ENCODE measurements at regions not wholly inside any gene's neighbourhood (a gene's known extent, or its start where the extent isn't known, plus 50 kb on each side); places are given as distances from the start of the nearest gene placed in this dataset.

GRCh38 chr6:113449051-113449450 lies 408.1 kb upstream of the MARCKS start:
- Mint-ChIP-seq H3K4me3 (no peak overlapping the region), H3K27me3 (ENCODE audit: low read depth) (no peaks in the 10 kb centered on the region), H3K9me3 (peaks cover 3% of the 10 kb centered on the region), H3K36me3 (ENCODE audit: low read depth) (no peaks in the 10 kb centered on the region), H3K4me1 (ENCODE audit: low read depth) (peaks cover 2% of the 10 kb centered on the region), H3K27ac (no peak overlapping the region)
- no peak for DNase-seq
- CTCF ChIA-PET = no interaction called here
- intact Hi-C loops (cut with micrococcal nuclease) = no loop called here

GRCh38 chr6:113450061-113450465 lies 407.1 kb upstream of the MARCKS start:
- no peak for DNase-seq
- intact Hi-C loops (cut with micrococcal nuclease) = no loop called here
- H3K27me3 Mint-ChIP-seq (ENCODE audit: low read depth) = no peaks in the 10 kb centered on the region
- H3K4me3 Mint-ChIP-seq = no peak overlapping the region
- CTCF ChIA-PET = interaction anchor here (0.6 kb wide), 1 partner anchor 1412 kb away, joined by 3 read pairs; no protein-coding TSS in a partner anchor
- H3K4me1 Mint-ChIP-seq (ENCODE audit: low read depth) = peaks cover 2% of the 10 kb centered on the region
- no peaks in the 10 kb centered on the region for H3K36me3 Mint-ChIP-seq (ENCODE audit: low read depth)
- no peak overlapping the region for H3K27ac Mint-ChIP-seq
- peaks cover 3% of the 10 kb centered on the region for H3K9me3 Mint-ChIP-seq

- peaks cover 2% of the 10 kb centered on the region for H3K4me1 Mint-ChIP-seq (ENCODE audit: low read depth)
- CTCF ChIA-PET = interaction anchor here (0.5 kb wide), 1 partner anchor 315 kb away, joined by 3 read pairs; no protein-coding TSS in a partner anchor
- H3K36me3 Mint-ChIP-seq (ENCODE audit: low read depth) = no peaks in the 10 kb centered on the region
- H3K4me3 Mint-ChIP-seq = no peak overlapping the region
- intact Hi-C loops (cut with micrococcal nuclease) = no loop called here
- no peak for DNase-seq
- H3K9me3 Mint-ChIP-seq = peaks cover 3% of the 10 kb centered on the region
- no peak overlapping the region for H3K27ac Mint-ChIP-seq
- no peaks in the 10 kb centered on the region for H3K27me3 Mint-ChIP-seq (ENCODE audit: low read depth)
These were observed 406.1 kb upstream of the MARCKS start for GRCh38 chr6:113451049-113451448.

DNA sequence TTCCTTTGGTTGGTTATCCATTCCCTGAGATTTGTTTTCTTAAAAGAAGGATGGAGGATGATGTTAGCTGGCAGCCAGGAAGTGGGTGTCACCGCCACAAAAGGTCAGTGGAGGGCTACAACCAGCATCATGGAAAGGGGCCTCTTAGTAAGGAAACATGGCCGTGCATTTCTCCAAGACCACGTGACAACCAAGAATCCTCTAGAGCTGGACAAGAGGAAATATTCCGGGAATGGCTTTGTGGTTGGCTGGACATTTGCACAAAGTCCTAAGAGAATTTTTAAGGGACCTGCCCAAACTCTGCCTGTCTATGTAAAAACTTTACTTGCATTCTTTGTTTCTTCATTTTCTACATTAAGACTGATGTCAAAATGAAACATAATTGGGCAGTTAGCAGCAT lies 399.9 kb upstream of the MARCKS start:
- no peak overlapping the region for H3K27ac Mint-ChIP-seq
- intact Hi-C loops (cut with micrococcal nuclease) = no loop called here
- CTCF ChIA-PET = no interaction called here

GRCh38 chr6:113457751-113458150 lies 399.4 kb upstream of the MARCKS start:
- CTCF ChIA-PET = no interaction called here
- Mint-ChIP-seq H3K27me3 (ENCODE audit: low read depth) (no peaks in the 10 kb centered on the region), H3K9me3 (no peaks in the 10 kb centered on the region), H3K36me3 (ENCODE audit: low read depth) (no peaks in the 10 kb centered on the region), H3K27ac (no peak overlapping the region), H3K4me3 (no peak overlapping the region), H3K4me1 (ENCODE audit: low read depth) (no peaks in the 10 kb centered on the region)
- no peak for DNase-seq
- intact Hi-C loops (cut with micrococcal nuclease) = no loop called here

More for the DNA sequence above, 399.9 kb upstream of the MARCKS start:
- Mint-ChIP-seq H3K9me3 (no peaks in the 10 kb centered on the region), H3K4me1 (ENCODE audit: low read depth) (no peaks in the 10 kb centered on the region), H3K36me3 (ENCODE audit: low read depth) (no peaks in the 10 kb centered on the region), H3K27me3 (ENCODE audit: low read depth) (no peaks in the 10 kb centered on the region), H3K4me3 (no peak overlapping the region)
- no peak for DNase-seq

DNA sequence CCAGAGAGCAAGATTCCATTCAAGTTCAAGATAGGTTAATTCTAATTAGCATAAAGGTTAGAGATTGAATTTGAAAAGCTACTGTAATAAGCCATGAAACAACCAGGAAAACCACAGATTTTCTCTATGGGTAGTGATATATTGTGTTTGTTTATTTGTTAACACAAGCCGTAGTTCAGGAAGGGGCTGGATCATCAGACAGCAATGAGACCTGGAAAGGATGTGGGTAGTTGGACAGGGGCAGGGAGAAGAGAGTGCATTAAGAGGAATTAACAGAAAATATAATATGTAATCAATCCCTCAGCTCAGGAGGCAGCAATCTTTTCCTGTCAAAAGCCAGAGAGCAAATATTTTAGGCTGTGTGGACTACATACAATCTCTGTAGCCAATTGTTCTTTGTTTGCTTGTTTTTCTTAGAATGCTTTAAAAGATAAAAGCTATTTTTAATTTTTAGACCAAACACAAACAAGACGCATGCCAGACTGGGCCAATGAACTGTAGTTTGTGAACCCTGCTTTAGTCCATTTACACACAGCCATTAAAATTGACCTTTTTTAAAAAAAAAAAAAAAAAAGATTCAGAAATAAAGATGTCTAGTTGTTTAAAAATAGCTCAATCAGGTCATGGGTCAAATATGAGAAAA lies 398.7 kb upstream of the MARCKS start:
- CTCF ChIA-PET = no interaction called here
- Mint-ChIP-seq H3K4me3 (no peak overlapping the region), H3K27me3 (ENCODE audit: low read depth) (no peaks in the 10 kb centered on the region), H3K9me3 (no peaks in the 10 kb centered on the region), H3K4me1 (ENCODE audit: low read depth) (no peaks in the 10 kb centered on the region), H3K27ac (no peak overlapping the region), H3K36me3 (ENCODE audit: low read depth) (no peaks in the 10 kb centered on the region)
- intact Hi-C loops (cut with micrococcal nuclease) = no loop called here
- no peak for DNase-seq

DNA sequence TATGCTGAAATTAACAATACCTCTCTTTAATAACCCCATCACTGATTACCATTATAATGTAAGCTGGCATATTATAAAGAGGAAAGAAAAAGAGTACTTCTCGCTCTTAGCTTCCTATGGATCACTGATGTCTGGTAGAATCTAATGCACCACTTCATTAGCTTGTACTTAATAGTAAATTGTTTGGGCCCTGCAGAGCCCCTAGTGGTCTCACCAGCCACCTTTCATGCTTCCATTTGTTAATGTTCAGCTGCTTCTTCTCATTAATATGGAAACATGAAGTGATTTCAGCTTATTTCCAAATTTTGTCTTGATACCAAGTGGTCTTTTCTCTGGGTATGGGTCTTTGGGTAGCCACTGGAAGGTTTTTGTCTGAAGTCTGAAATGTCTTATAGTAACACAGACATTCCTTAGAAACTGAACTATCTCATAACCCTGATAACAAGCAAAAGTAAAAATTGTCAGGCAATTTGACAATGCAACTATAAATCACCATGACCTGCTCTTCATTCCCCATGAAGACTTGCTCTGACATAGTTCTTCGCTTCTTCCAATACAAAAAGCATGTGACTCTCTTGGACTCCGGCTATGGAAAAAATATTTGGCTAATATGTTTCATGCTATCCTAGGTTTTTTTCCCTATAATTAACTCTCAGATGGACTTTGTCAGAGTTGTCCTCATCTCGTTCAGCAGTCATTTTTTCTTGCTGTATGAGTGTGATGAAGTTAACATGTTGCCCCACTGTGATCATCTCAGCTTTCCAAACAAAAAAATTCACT lies 395.8 kb upstream of the MARCKS start:
- no peak for DNase-seq
- Mint-ChIP-seq H3K27ac (no peak overlapping the region), H3K4me3 (no peak overlapping the region), H3K36me3 (ENCODE audit: low read depth) (no peaks in the 10 kb centered on the region), H3K4me1 (ENCODE audit: low read depth) (no peaks in the 10 kb centered on the region), H3K9me3 (no peaks in the 10 kb centered on the region), H3K27me3 (ENCODE audit: low read depth) (no peaks in the 10 kb centered on the region)
- intact Hi-C loops (cut with micrococcal nuclease) = no loop called here
- CTCF ChIA-PET = interaction anchor here (0.9 kb wide), 1 partner anchor 31 kb away, joined by 3 read pairs; no protein-coding TSS in a partner anchor

- Mint-ChIP-seq H3K27ac (no peak overlapping the region), H3K27me3 (ENCODE audit: low read depth) (no peaks in the 10 kb centered on the region), H3K4me1 (ENCODE audit: low read depth) (no peaks in the 10 kb centered on the region), H3K4me3 (no peak overlapping the region), H3K9me3 (no peaks in the 10 kb centered on the region), H3K36me3 (ENCODE audit: low read depth) (no peaks in the 10 kb centered on the region)
- CTCF ChIA-PET = interaction anchor here (0.6 kb wide), 1 partner anchor 394 kb away, joined by 3 read pairs; no protein-coding TSS in a partner anchor
- intact Hi-C loops (cut with micrococcal nuclease) = no loop called here
- no peak for DNase-seq
These were observed 392.6 kb upstream of the MARCKS start for GRCh38 chr6:113464536-113464935.

DNA sequence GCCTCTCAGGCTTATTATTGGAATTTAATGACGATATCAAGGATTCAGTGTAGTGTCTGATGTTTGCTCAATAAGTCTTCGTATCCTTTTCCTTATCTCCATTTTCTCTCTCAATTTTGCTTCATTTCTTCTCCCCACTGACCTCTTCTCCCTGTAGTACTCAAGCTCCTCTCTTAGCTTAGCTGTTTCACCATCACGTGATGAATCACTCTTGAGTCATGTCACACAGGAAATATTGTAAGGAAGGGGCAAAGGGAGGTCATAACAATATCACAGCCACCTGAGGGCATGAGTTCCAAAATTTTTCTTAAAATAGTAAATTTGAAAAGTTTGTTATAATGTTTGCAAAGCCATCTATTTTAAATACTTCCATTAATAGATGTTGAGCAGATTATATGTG lies 392.2 kb upstream of the MARCKS start:
- H3K27ac Mint-ChIP-seq = no peak overlapping the region
- intact Hi-C loops (cut with micrococcal nuclease) = no loop called here
- no peak for DNase-seq
- no peak overlapping the region for H3K4me3 Mint-ChIP-seq
- H3K4me1 Mint-ChIP-seq (ENCODE audit: low read depth) = no peaks in the 10 kb centered on the region
- CTCF ChIA-PET = no interaction called here
- H3K9me3 Mint-ChIP-seq = no peaks in the 10 kb centered on the region
- H3K36me3 Mint-ChIP-seq (ENCODE audit: low read depth) = no peaks in the 10 kb centered on the region
- H3K27me3 Mint-ChIP-seq (ENCODE audit: low read depth) = no peaks in the 10 kb centered on the region

DNA sequence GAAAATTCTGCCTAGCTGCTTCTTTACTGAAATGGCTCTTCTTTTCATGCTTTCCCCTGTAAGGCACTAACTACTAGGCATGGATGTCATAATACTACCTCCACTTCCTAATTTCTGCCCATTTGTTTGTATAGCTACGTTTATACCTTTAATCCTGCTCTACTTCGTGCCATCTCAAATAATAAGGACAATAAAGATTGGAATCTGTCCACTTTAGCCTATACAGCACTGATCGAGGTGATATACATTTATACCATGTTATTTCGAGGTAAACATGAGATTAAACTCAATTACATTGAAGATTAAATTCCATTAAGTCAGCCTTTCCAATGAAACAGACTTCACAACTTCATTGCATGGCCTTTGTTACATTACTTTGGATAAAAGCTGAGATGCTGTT lies 390.6 kb upstream of the MARCKS start:
- Mint-ChIP-seq H3K36me3 (ENCODE audit: low read depth) (no peaks in the 10 kb centered on the region), H3K27ac (no peak overlapping the region), H3K27me3 (ENCODE audit: low read depth) (no peaks in the 10 kb centered on the region), H3K4me3 (no peak overlapping the region), H3K9me3 (no peaks in the 10 kb centered on the region), H3K4me1 (ENCODE audit: low read depth) (no peaks in the 10 kb centered on the region)
- intact Hi-C loops (cut with micrococcal nuclease) = no loop called here
- no peak for DNase-seq
- CTCF ChIA-PET = no interaction called here

- Mint-ChIP-seq H3K4me1 (ENCODE audit: low read depth) (no peaks in the 10 kb centered on the region), H3K36me3 (ENCODE audit: low read depth) (no peaks in the 10 kb centered on the region), H3K27ac (no peak overlapping the region), H3K27me3 (ENCODE audit: low read depth) (no peaks in the 10 kb centered on the region), H3K4me3 (no peak overlapping the region), H3K9me3 (peaks cover 4% of the 10 kb centered on the region)
- CTCF ChIA-PET = no interaction called here
- intact Hi-C loops (cut with micrococcal nuclease) = loop anchor here (10.0 kb wide), 1 partner anchor 121 kb away; no protein-coding TSS in a partner anchor
- no peak for DNase-seq
These were observed 381.8 kb upstream of the MARCKS start for GRCh38 chr6:113475392-113475791.

DNA sequence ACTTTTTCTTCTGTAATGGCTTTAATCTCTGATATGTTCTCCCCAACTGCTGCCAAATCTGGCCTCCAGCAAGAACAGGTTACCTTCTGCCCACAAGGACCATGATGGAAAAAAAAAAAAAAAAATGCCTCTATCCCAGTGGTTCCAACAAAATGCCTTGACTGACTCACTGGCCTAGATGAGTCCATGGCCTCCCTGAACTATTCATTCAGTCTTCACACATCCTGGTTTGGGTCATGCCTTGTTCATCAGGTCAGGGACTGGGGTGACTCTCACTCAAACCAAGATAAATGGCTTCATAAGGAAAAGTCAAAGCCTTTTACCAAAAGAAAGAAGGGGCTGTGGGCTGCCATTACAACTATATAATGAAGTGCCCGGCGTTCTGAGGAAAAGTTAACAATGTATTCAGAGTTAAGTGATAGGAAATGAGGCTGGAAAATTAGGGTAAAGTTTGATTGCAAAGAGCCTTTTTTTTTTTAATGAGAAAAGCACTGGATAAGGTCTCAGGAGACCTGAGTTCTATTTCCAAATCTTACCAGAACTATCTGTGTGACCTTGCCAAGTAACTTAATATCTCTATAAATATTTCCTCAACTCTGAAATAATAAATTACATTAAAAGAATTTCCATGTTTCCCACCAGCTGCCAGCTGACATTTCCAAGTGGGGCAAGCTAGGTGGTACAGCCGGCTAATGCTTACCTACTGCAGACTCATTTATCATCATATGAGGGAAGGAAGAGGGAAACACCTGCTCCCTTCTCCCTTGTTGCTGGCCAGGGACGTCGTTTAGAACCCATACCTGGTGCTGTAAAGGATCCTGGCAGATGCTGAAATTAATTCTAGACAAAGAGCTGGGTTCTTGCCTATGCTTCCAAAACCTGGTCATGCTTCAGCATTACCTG lies 380.0 kb upstream of the MARCKS start:
- Mint-ChIP-seq H3K9me3 (peaks cover 4% of the 10 kb centered on the region), H3K4me1 (ENCODE audit: low read depth) (no peaks in the 10 kb centered on the region), H3K4me3 (no peak overlapping the region), H3K36me3 (ENCODE audit: low read depth) (no peaks in the 10 kb centered on the region), H3K27ac (no peak overlapping the region), H3K27me3 (ENCODE audit: low read depth) (no peaks in the 10 kb centered on the region)
- intact Hi-C loops (cut with micrococcal nuclease) = loop anchor here (10.0 kb wide), 1 partner anchor 122 kb away; no protein-coding TSS in a partner anchor
- CTCF ChIA-PET = no interaction called here
- no peak for DNase-seq

Data from activated naive CD4-positive, alpha-beta T cell treated with anti-CD3 and anti-CD28 coated beads for 36 hours (primary cell).